Gastroesophageal sphincter (tissue), 3 donors: ENCODE measurements at regions not wholly inside any gene's neighbourhood (a gene's known extent, or its start where the extent isn't known, plus 50 kb on each side); places are given as distances from the start of the nearest gene placed in this dataset.

Experiments
- EP300 ChIP-seq: sonication (generic); formaldehyde crosslinking; IDR thresholded peaks from one replicate; pipeline ENCODE4 v1.6.1; 2017; ENCODE audit warnings: antibody characterized with exemption, mild to moderate bottlenecking
- TF ChIP-seq, protein P1 (sequence below), 4 experiments: fragments of 200-600 bp in 2 of 4; fragments of 450-650 bp in 2 of 4; sonication (generic) in 1 of 4; IDR thresholded peaks; one replicate each; pipeline ENCODE4 v1.5.1; 2017 to 2019; ENCODE audit warnings: antibody characterized with exemption in 4 of 4, mild to moderate bottlenecking in 2 of 4, moderate library complexity in 2 of 4

DNA sequence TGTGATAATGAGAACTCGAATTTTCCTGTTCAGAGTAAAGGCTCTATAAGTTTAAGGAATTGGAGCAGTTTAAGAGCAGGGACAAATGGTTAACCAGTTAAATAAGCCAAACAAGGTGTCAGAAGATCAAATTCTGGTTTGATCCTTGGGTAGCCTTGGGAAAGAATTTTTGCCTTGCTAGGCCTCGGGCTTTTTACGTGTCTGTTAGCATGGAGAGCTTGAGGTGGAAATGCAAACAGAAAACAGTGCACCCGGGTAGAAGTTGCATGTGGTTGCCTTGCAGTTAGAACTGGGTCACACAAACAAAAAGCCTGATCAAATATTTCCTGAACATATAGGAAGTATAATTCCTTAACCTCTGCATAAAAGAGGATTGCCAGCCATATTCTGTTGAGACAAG, 58.3 kb downstream of the RIN2 start:
- TF ChIP-seq, protein P1, sequence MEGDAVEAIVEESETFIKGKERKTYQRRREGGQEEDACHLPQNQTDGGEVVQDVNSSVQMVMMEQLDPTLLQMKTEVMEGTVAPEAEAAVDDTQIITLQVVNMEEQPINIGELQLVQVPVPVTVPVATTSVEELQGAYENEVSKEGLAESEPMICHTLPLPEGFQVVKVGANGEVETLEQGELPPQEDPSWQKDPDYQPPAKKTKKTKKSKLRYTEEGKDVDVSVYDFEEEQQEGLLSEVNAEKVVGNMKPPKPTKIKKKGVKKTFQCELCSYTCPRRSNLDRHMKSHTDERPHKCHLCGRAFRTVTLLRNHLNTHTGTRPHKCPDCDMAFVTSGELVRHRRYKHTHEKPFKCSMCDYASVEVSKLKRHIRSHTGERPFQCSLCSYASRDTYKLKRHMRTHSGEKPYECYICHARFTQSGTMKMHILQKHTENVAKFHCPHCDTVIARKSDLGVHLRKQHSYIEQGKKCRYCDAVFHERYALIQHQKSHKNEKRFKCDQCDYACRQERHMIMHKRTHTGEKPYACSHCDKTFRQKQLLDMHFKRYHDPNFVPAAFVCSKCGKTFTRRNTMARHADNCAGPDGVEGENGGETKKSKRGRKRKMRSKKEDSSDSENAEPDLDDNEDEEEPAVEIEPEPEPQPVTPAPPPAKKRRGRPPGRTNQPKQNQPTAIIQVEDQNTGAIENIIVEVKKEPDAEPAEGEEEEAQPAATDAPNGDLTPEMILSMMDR (IDR thresholded peaks at IDR 0.05), result no peak
- TF ChIP-seq EP300, result no peak
